HEK293 (cell line): ENCODE measurements at regions not wholly inside any gene's neighbourhood (a gene's known extent, or its start where the extent isn't known, plus 50 kb on each side); places are given as distances from the start of the nearest gene placed in this dataset.

Experiments used
- HOXD13 ChIP-seq: sonication (generic); formaldehyde crosslinking; IDR thresholded peaks from 2 replicates; pipeline ENCODE4 v1.8.0; 2022; ENCODE audit warnings: missing genetic modification reagents, borderline replicate concordance
- KLF1 ChIP-seq: fragments of 450-650 bp; formaldehyde crosslinking; IDR thresholded peaks from 2 replicates; pipeline ENCODE4 v1.5.1; 2016; ENCODE audit warnings: missing biosample characterization, missing genetic modification characterization
- YY1 ChIP-seq: fragments of 450-650 bp; formaldehyde crosslinking; IDR thresholded peaks from 2 replicates; pipeline ENCODE4 v1.5.1; 2018; ENCODE audit warnings: missing biosample characterization, missing genetic modification characterization
- ZBTB1 ChIP-seq: fragments of 450-650 bp; formaldehyde crosslinking; IDR thresholded peaks from 2 replicates; pipeline ENCODE4 v1.5.1; 2016; ENCODE audit warnings: missing biosample characterization, missing genetic modification characterization
- ZEB2 ChIP-seq: fragments of 450-650 bp; formaldehyde crosslinking; IDR thresholded peaks from 2 replicates; pipeline ENCODE4 v1.5.1; 2016; ENCODE audit warnings: missing biosample characterization, missing genetic modification characterization
- ZNF112 ChIP-seq: fragments of 450-650 bp; formaldehyde crosslinking; IDR thresholded peaks from 2 replicates; pipeline ENCODE4 v1.5.0; 2017; ENCODE audit warnings: missing biosample characterization, missing genetic modification characterization
- ZNF248 ChIP-seq: fragments of 450-650 bp; formaldehyde crosslinking; IDR thresholded peaks from 2 replicates; pipeline ENCODE4 v1.5.1; 2017; ENCODE audit warnings: missing biosample characterization, missing genetic modification characterization
- ZNF37A ChIP-seq: fragments of 450-650 bp; IDR thresholded peaks from 2 replicates; pipeline ENCODE4 v1.5.1; 2018; ENCODE audit warnings: missing biosample characterization, missing genetic modification characterization
- ZNF416 ChIP-seq: fragments of 450-650 bp; formaldehyde crosslinking; IDR thresholded peaks from 2 replicates; pipeline ENCODE4 v1.5.1; 2016; ENCODE audit warnings: missing biosample characterization, missing genetic modification characterization
- ZNF501 ChIP-seq: fragments of 450-650 bp; formaldehyde crosslinking; IDR thresholded peaks from 2 replicates; pipeline ENCODE4 v1.5.1; 2016; ENCODE audit warnings: missing biosample characterization, missing genetic modification characterization
- ZNF529 ChIP-seq: fragments of 450-650 bp; formaldehyde crosslinking; IDR thresholded peaks from 2 replicates; pipeline ENCODE4 v1.5.1; 2017; ENCODE audit warnings: missing genetic modification characterization, missing biosample characterization; ENCODE audit not compliant: insufficient replicate concordance
- ZNF530 ChIP-seq: fragments of 450-650 bp; formaldehyde crosslinking; IDR thresholded peaks from 2 replicates; pipeline ENCODE4 v1.5.1; 2016; ENCODE audit warnings: low read depth, missing biosample characterization, missing genetic modification characterization
- ZNF548 ChIP-seq: fragments of 450-650 bp; formaldehyde crosslinking; IDR thresholded peaks from 2 replicates; pipeline ENCODE4 v1.5.1; 2016; ENCODE audit warnings: missing biosample characterization, missing genetic modification characterization
- ZNF571 ChIP-seq: fragments of 450-650 bp; formaldehyde crosslinking; IDR thresholded peaks from 2 replicates; pipeline ENCODE4 v1.5.0; 2017; ENCODE audit warnings: missing biosample characterization, missing genetic modification characterization
- ZNF610 ChIP-seq: fragments of 450-650 bp; formaldehyde crosslinking; IDR thresholded peaks from 2 replicates; pipeline ENCODE4 v1.5.1; 2016; ENCODE audit warnings: missing biosample characterization, missing genetic modification characterization, borderline replicate concordance
- ZNF670 ChIP-seq: fragments of 450-650 bp; formaldehyde crosslinking; IDR thresholded peaks from 2 replicates; pipeline ENCODE4 v1.5.1; 2016; ENCODE audit warnings: missing biosample characterization, missing genetic modification characterization, low read depth
- ZNF777 ChIP-seq: fragments of 450-650 bp; formaldehyde crosslinking; IDR thresholded peaks from 2 replicates; pipeline ENCODE4 v1.5.1; 2017; ENCODE audit warnings: missing biosample characterization, missing genetic modification characterization, borderline replicate concordance
- ZNF791 ChIP-seq: fragments of 450-650 bp; formaldehyde crosslinking; IDR thresholded peaks from 2 replicates; pipeline ENCODE4 v1.5.1; 2016; ENCODE audit warnings: missing biosample characterization, missing genetic modification characterization
- ZNF830 ChIP-seq: fragments of 450-650 bp; IDR thresholded peaks from 2 replicates; pipeline ENCODE4 v1.5.0; 2018; ENCODE audit warnings: missing biosample characterization, missing genetic modification characterization, low read depth, mild to moderate bottlenecking, moderate library complexity
- ZXDB ChIP-seq: fragments of 450-650 bp; formaldehyde crosslinking; IDR thresholded peaks from 2 replicates; pipeline ENCODE4 v1.5.1; 2016; ENCODE audit warnings: missing biosample characterization, missing genetic modification characterization
- TF ChIP-seq, protein P1 (sequence below): fragments of 450-650 bp; formaldehyde crosslinking; IDR thresholded peaks from 2 replicates; pipeline ENCODE4 v1.5.1; 2017; ENCODE audit warnings: missing biosample characterization, mild to moderate bottlenecking, missing genetic modification characterization, moderate library complexity
- TF ChIP-seq, protein P2 (sequence below): fragments of 450-650 bp; formaldehyde crosslinking; IDR thresholded peaks from 2 replicates; pipeline ENCODE4 v1.5.1; 2016; ENCODE audit warnings: missing biosample characterization, missing genetic modification characterization
- TF ChIP-seq, protein P3 (sequence below): fragments of 450-650 bp; formaldehyde crosslinking; conservative IDR thresholded peaks from 2 replicates; pipeline ENCODE4 v1.5.1; 2016; ENCODE audit warnings: low read depth, missing biosample characterization, missing genetic modification characterization
- TF ChIP-seq, protein P4 (sequence below): fragments of 450-650 bp; formaldehyde crosslinking; IDR thresholded peaks from 2 replicates; pipeline ENCODE4 v1.5.1; 2016; ENCODE audit warnings: missing biosample characterization, missing genetic modification characterization
- TF ChIP-seq, protein P5 (sequence below): IDR thresholded peaks from 2 replicates; pipeline ENCODE4 v1.6.1; 2011; ENCODE audit warnings: mild to moderate bottlenecking, low read depth, low read length, borderline replicate concordance
- TF ChIP-seq, protein P6 (sequence below): fragments of 450-650 bp; formaldehyde crosslinking; IDR thresholded peaks from 2 replicates; pipeline ENCODE4 v1.5.1; 2016; ENCODE audit warnings: missing biosample characterization, missing genetic modification characterization, borderline replicate concordance

DNA sequence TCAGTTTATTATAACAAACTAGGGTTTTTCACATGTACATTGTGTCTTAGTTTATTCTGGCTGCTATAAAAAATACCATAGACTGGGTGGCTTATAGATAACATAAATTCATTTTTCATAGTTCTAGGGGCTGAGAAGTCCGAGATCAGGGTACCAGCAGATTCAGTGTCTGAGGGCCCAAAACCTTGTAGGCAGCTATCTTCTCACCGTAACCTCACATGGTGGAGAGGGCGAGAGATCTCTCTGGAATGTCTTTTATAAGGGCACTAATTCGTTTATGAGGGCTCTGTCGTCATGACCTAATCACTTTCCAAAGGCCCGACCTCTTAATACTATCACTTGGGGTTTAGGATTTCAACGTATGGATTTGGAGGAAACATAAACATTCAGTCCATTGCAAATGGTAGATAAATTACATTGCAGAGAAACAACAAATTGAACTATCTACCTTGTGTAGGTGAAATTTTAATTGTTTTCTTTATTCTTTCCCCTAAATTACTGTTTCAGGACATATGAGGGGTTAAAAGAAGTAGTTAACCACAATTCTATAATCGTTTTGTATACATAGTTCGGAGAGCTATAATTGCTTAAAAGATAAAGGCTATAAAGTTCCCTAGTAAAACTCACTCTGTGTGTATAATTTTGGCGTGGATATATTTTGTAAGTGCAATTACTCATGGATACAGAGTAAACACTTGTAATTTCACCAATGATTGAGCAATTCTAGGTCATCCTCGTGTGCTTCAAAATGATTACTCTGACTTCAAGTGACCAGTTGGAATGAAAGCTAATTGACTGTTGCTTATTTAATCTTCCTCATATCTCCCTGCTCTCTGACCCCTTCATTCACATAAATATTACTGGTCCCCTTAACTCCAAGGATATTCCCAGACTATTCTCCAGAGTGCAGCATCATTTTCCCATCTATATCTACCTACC, 247.5 kb upstream of the TMEM161B start (continued):
- TF ChIP-seq ZBTB1 (peak; percentile 80), ZNF112 (tag by site-specific recombination) (no peak), ZNF37A (tag by site-specific recombination) (no peak; the same call in 1 of the 2 replicates), ZNF791 (tag by site-specific recombination) (no peak), ZXDB (peak; percentile 98), ZNF548 (tag by site-specific recombination) (no peak), ZNF571 (tag by site-specific recombination) (no peak), ZEB2 (peak; percentile 100), HOXD13 (CRISPR knock-in tag) (peak; percentile 93), ZNF610 (tag by site-specific recombination) (peak; percentile 90), ZNF529 (tag by site-specific recombination) (peak; percentile 5), ZNF777 (no peak), ZNF530 (tag by site-specific recombination) (no peak), ZNF416 (tag by site-specific recombination) (no peak), ZNF830 (tag by site-specific recombination) (no peak), ZNF670 (tag by site-specific recombination) (no peak), KLF1 (tag by site-specific recombination) (peak; percentile 86), YY1 (tag by site-specific recombination) (0 out of 2 replicates have a peak, but pooled peaks have one; percentile 39), ZNF248 (no peak), ZNF501 (tag by site-specific recombination) (peak; percentile 95)
- TF ChIP-seq, protein P1, sequence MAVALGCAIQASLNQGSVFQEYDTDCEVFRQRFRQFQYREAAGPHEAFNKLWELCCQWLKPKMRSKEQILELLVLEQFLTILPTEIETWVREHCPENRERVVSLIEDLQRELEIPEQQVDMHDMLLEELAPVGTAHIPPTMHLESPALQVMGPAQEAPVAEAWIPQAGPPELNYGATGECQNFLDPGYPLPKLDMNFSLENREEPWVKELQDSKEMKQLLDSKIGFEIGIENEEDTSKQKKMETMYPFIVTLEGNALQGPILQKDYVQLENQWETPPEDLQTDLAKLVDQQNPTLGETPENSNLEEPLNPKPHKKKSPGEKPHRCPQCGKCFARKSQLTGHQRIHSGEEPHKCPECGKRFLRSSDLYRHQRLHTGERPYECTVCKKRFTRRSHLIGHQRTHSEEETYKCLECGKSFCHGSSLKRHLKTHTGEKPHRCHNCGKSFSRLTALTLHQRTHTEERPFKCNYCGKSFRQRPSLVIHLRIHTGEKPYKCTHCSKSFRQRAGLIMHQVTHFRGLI (tag by site-specific recombination): peak; percentile 67; the same call in 1 of the 2 replicates
- TF ChIP-seq, protein P2, sequence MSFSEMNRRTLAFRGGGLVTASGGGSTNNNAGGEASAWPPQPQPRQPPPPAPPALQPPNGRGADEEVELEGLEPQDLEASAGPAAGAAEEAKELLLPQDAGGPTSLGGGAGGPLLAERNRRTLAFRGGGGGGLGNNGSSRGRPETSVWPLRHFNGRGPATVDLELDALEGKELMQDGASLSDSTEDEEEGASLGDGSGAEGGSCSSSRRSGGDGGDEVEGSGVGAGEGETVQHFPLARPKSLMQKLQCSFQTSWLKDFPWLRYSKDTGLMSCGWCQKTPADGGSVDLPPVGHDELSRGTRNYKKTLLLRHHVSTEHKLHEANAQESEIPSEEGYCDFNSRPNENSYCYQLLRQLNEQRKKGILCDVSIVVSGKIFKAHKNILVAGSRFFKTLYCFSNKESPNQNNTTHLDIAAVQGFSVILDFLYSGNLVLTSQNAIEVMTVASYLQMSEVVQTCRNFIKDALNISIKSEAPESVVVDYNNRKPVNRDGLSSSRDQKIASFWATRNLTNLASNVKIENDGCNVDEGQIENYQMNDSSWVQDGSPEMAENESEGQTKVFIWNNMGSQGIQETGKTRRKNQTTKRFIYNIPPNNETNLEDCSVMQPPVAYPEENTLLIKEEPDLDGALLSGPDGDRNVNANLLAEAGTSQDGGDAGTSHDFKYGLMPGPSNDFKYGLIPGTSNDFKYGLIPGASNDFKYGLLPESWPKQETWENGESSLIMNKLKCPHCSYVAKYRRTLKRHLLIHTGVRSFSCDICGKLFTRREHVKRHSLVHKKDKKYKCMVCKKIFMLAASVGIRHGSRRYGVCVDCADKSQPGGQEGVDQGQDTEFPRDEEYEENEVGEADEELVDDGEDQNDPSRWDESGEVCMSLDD (tag by site-specific recombination): no peak
- TF ChIP-seq, protein P3, sequence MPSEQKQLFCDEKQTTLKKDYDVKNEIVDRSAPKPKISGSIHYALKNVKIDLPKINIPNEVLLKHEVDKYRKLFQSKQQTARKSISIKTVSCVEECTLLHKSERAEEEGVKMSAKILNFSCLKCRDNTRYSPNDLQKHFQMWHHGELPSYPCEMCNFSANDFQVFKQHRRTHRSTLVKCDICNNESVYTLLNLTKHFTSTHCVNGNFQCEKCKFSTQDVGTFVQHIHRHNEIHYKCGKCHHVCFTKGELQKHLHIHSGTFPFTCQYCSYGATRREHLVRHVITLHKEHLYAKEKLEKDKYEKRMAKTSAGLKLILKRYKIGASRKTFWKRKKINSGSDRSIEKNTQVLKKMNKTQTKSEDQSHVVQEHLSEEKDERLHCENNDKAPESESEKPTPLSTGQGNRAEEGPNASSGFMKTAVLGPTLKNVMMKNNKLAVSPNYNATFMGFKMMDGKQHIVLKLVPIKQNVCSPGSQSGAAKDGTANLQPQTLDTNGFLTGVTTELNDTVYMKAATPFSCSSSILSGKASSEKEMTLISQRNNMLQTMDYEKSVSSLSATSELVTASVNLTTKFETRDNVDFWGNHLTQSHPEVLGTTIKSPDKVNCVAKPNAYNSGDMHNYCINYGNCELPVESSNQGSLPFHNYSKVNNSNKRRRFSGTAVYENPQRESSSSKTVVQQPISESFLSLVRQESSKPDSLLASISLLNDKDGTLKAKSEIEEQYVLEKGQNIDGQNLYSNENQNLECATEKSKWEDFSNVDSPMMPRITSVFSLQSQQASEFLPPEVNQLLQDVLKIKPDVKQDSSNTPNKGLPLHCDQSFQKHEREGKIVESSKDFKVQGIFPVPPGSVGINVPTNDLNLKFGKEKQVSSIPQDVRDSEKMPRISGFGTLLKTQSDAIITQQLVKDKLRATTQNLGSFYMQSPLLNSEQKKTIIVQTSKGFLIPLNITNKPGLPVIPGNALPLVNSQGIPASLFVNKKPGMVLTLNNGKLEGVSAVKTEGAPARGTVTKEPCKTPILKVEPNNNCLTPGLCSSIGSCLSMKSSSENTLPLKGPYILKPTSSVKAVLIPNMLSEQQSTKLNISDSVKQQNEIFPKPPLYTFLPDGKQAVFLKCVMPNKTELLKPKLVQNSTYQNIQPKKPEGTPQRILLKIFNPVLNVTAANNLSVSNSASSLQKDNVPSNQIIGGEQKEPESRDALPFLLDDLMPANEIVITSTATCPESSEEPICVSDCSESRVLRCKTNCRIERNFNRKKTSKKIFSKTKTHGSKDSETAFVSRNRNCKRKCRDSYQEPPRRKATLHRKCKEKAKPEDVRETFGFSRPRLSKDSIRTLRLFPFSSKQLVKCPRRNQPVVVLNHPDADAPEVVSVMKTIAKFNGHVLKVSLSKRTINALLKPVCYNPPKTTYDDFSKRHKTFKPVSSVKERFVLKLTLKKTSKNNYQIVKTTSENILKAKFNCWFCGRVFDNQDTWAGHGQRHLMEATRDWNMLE (tag by site-specific recombination): peak; percentile 52
- TF ChIP-seq, protein P4, sequence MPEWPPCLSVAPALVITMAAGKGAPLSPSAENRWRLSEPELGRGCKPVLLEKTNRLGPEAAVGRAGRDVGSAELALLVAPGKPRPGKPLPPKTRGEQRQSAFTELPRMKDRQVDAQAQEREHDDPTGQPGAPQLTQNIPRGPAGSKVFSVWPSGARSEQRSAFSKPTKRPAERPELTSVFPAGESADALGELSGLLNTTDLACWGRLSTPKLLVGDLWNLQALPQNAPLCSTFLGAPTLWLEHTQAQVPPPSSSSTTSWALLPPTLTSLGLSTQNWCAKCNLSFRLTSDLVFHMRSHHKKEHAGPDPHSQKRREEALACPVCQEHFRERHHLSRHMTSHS: peak; percentile 93
- TF ChIP-seq, protein P5, sequence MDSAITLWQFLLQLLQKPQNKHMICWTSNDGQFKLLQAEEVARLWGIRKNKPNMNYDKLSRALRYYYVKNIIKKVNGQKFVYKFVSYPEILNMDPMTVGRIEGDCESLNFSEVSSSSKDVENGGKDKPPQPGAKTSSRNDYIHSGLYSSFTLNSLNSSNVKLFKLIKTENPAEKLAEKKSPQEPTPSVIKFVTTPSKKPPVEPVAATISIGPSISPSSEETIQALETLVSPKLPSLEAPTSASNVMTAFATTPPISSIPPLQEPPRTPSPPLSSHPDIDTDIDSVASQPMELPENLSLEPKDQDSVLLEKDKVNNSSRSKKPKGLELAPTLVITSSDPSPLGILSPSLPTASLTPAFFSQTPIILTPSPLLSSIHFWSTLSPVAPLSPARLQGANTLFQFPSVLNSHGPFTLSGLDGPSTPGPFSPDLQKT: no peak
- TF ChIP-seq, protein P6, sequence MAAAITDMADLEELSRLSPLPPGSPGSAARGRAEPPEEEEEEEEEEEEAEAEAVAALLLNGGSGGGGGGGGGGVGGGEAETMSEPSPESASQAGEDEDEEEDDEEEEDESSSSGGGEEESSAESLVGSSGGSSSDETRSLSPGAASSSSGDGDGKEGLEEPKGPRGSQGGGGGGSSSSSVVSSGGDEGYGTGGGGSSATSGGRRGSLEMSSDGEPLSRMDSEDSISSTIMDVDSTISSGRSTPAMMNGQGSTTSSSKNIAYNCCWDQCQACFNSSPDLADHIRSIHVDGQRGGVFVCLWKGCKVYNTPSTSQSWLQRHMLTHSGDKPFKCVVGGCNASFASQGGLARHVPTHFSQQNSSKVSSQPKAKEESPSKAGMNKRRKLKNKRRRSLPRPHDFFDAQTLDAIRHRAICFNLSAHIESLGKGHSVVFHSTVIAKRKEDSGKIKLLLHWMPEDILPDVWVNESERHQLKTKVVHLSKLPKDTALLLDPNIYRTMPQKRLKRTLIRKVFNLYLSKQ (tag by site-specific recombination): no peak
